ENCODE measurements at regions not wholly inside any gene's neighbourhood (a gene's known extent, or its start where the extent isn't known, plus 50 kb on each side); places are given as distances from the start of the nearest gene placed in this dataset.

DNA sequence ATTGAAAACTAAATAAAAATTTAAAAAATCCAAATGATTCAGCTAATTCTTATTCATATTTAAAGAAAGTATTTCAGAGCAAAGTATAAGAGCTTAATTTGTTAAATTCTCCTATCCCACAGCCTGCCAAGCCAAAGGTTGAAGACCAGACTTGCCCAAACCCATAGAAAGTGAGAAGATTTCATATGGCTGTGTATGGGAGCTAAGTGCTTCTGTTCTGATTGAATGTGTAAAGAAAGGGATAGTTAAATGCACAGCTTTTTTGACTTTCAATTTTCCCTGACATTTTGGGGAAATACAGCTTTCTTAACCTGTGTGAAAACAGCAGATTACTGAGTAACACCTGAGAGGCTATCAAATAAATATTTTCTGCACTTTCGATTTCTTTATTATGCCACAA, 125.0 kb upstream of the MTAP start:
- Mint-ChIP-seq H3K27me3 (peaks cover 3% of the 10 kb centered on the region), H3K4me1 (no peaks in the 10 kb centered on the region), H3K4me3 (no peak overlapping the region), H3K36me3 (no peaks in the 10 kb centered on the region), H3K9me3 (no peaks in the 10 kb centered on the region), H3K27ac (no peak overlapping the region)
- ATAC-seq (ENCODE audit: low read depth), result no peak
- no peak for DNase-seq (ENCODE audit: low spot score in 2 of 2)

DNA sequence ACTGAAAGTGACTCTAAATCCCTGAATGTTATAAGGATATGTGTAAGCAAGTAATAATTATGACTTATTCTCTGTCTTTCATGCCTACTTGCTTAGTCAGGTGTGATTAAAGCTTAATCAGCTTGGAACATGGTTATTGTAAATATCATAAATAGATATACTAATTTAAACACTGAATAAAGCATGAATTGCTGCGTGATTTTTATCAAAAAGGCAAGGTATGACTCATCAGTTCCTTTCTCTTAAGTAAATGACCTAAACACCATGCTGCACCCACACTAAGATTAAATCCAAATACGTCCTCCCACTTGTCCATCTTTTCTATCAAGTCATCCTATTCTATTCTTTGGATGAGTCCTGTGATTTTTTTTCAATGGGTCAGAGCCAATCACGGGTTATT, 124.6 kb upstream of the MTAP start:
- H3K36me3 Mint-ChIP-seq, result no peaks in the 10 kb centered on the region
- H3K27me3 Mint-ChIP-seq, result peaks cover 3% of the 10 kb centered on the region
- ATAC-seq (ENCODE audit: low read depth), result no peak
- no peak for DNase-seq (ENCODE audit: low spot score in 2 of 2)
- no peaks in the 10 kb centered on the region for H3K4me1 Mint-ChIP-seq
- H3K27ac Mint-ChIP-seq, result no peak overlapping the region
- no peaks in the 10 kb centered on the region for H3K9me3 Mint-ChIP-seq
- no peak overlapping the region for H3K4me3 Mint-ChIP-seq

- no peaks in the 10 kb centered on the region for H3K36me3 Mint-ChIP-seq
- no peak overlapping the region for H3K27ac Mint-ChIP-seq
- ATAC-seq (ENCODE audit: low read depth) (no peak), DNase-seq (ENCODE audit: low spot score in 2 of 2) (no peak)
- H3K4me3 Mint-ChIP-seq, result no peak overlapping the region
- H3K4me1 Mint-ChIP-seq, result no peaks in the 10 kb centered on the region
- H3K9me3 Mint-ChIP-seq, result no peaks in the 10 kb centered on the region
- peaks cover 3% of the 10 kb centered on the region for H3K27me3 Mint-ChIP-seq
These were observed 123.0 kb upstream of the MTAP start for GRCh38 chr9:21679432-21679831.

DNA sequence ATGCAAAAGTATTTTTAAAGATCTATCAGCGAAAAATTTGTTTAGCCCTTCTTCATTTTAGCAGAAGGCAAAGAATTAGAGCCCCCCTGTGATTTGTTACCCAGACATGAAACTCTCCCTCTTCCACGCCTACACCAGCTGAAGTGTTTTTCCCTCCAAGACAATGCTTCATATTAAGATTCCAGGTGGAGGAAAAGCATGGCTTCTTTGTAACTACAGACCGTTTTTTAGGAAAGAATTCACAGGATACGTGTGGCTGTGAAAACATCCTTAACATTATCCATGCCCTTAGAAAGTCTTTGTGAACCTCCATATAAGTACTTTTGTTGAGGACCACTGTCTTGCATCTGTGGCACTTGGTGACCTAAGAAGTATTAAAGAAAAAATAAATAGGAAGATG, 121.8 kb upstream of the MTAP start:
- Mint-ChIP-seq H3K27me3 (peaks cover 3% of the 10 kb centered on the region), H3K4me1 (no peaks in the 10 kb centered on the region), H3K36me3 (no peaks in the 10 kb centered on the region), H3K4me3 (no peak overlapping the region), H3K27ac (no peak overlapping the region), H3K9me3 (no peaks in the 10 kb centered on the region)
- no peak for DNase-seq (ENCODE audit: low spot score in 2 of 2)
- no peak for ATAC-seq (ENCODE audit: low read depth)

- no peak overlapping the region for H3K27ac Mint-ChIP-seq
- no peaks in the 10 kb centered on the region for H3K36me3 Mint-ChIP-seq
- H3K4me3 Mint-ChIP-seq, result no peak overlapping the region
- peaks cover 2% of the 10 kb centered on the region for H3K27me3 Mint-ChIP-seq
- ATAC-seq (ENCODE audit: low read depth), result no peak
- no peak for DNase-seq (ENCODE audit: low spot score in 2 of 2)
- no peaks in the 10 kb centered on the region for H3K4me1 Mint-ChIP-seq
- no peaks in the 10 kb centered on the region for H3K9me3 Mint-ChIP-seq
These were observed 120.8 kb upstream of the MTAP start for GRCh38 chr9:21681641-21682040.

- ATAC-seq (ENCODE audit: low read depth), result no peak
- Mint-ChIP-seq H3K27ac (no peak overlapping the region), H3K36me3 (no peaks in the 10 kb centered on the region), H3K4me1 (no peaks in the 10 kb centered on the region), H3K27me3 (peaks cover 2% of the 10 kb centered on the region), H3K4me3 (no peak overlapping the region), H3K9me3 (no peaks in the 10 kb centered on the region)
- no peak for DNase-seq (ENCODE audit: low spot score in 2 of 2)
These were observed 120.1 kb upstream of the MTAP start for GRCh38 chr9:21682381-21682780.

- DNase-seq (ENCODE audit: low spot score in 2 of 2) (no peak), ATAC-seq (ENCODE audit: low read depth) (no peak)
- Mint-ChIP-seq H3K27ac (no peak overlapping the region), H3K4me3 (no peak overlapping the region), H3K36me3 (no peaks in the 10 kb centered on the region), H3K9me3 (no peaks in the 10 kb centered on the region), H3K27me3 (peaks cover 2% of the 10 kb centered on the region), H3K4me1 (no peaks in the 10 kb centered on the region)
These were observed 119.5 kb upstream of the MTAP start for GRCh38 chr9:21682981-21683380.

DNA sequence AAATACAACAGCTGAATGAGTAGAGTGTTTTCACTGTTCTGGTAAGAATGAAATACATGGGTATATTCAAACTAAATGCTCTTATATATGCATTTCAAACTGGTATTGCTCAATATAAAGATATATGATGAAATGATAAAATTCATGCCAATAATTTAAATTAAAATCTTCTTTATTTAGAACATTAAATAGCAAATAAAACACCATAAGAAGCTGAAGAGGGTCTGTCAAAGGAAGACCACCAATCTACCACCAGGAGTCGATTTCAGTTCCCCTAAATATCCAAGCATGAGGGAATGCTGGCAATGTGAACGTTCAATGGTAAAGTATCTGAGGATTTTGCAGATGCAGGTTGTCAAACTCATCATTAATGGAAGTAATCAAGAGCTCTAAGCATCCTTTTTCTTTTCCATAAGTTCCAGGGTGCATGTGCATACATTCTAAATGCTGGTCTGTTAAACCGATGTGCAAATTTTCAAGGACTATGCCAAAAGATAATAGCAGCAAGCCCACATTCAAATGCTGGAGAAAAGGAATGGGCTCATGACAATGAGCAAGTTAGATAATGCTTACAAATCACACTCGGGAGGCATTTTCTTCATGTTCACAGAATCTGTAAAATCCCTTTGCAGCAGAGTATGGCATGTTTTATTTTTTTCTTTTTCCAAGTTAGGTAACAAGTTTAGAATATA, 118.8 kb upstream of the MTAP start:
- no peaks in the 10 kb centered on the region for H3K9me3 Mint-ChIP-seq
- DNase-seq (ENCODE audit: low spot score in 2 of 2) (no peak), ATAC-seq (ENCODE audit: low read depth) (no peak)
- H3K27ac Mint-ChIP-seq, result no peak overlapping the region
- no peaks in the 10 kb centered on the region for H3K4me1 Mint-ChIP-seq
- no peak overlapping the region for H3K4me3 Mint-ChIP-seq
- H3K36me3 Mint-ChIP-seq, result no peaks in the 10 kb centered on the region
- peaks cover 2% of the 10 kb centered on the region for H3K27me3 Mint-ChIP-seq

DNA sequence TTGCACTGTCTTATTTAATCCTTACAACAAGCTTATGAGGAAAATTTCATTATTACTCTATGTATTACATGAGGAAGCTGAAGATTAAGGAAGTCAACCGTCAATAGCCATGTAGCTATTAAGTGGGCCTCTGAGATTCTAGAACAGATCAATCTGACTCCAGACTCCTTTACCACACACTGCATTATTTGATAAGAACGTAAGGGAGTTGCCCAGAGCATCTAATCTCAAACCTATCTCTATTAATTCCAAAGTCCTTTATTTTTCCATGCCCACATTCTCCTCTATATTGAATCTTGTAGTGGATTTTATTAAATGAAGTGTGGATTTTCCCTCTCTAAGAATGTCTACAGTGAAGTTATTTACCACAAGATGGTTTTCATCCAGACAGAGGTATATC, 118.2 kb upstream of the MTAP start:
- Mint-ChIP-seq H3K9me3 (no peaks in the 10 kb centered on the region), H3K4me1 (no peaks in the 10 kb centered on the region), H3K4me3 (no peak overlapping the region), H3K27me3 (peaks cover 2% of the 10 kb centered on the region), H3K36me3 (no peaks in the 10 kb centered on the region), H3K27ac (no peak overlapping the region)
- ATAC-seq (ENCODE audit: low read depth), result no peak
- no peak for DNase-seq (ENCODE audit: low spot score in 2 of 2)

GRCh38 chr9:21684831-21685362, 117.5 kb upstream of the MTAP start:
- Mint-ChIP-seq H3K9me3 (no peaks in the 10 kb centered on the region), H3K4me3 (no peak overlapping the region), H3K4me1 (no peaks in the 10 kb centered on the region), H3K36me3 (no peaks in the 10 kb centered on the region), H3K27me3 (peaks cover 2% of the 10 kb centered on the region), H3K27ac (no peak overlapping the region)
- DNase-seq (ENCODE audit: low spot score in 2 of 2), result no peak
- ATAC-seq (ENCODE audit: low read depth), result no peak

DNA sequence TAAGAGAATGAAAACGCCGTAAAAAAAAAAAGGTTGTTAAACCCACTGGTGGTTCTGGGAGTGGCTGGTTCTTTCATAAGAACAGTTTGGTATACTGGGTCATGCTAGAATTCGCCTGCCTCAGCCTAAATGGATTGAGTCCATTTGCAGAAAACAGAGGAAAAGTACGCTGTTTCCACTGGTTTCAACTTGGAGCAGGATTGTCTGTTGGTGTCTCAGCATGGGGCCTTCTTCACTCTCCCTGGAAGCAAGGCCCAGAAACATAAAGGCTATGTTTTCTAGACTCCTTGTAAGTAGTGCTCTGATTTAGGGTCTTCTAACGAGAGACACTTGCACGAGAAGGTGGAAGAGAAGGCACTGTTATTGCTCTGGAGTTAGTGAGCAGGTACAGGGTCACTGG, 116.9 kb upstream of the MTAP start:
- peaks cover 2% of the 10 kb centered on the region for H3K27me3 Mint-ChIP-seq
- no peaks in the 10 kb centered on the region for H3K9me3 Mint-ChIP-seq
- no peak overlapping the region for H3K4me3 Mint-ChIP-seq
- H3K36me3 Mint-ChIP-seq, result no peaks in the 10 kb centered on the region
- H3K4me1 Mint-ChIP-seq, result no peaks in the 10 kb centered on the region
- no peak for ATAC-seq (ENCODE audit: low read depth)
- no peak for DNase-seq (ENCODE audit: low spot score in 2 of 2)
- no peak overlapping the region for H3K27ac Mint-ChIP-seq

DNA sequence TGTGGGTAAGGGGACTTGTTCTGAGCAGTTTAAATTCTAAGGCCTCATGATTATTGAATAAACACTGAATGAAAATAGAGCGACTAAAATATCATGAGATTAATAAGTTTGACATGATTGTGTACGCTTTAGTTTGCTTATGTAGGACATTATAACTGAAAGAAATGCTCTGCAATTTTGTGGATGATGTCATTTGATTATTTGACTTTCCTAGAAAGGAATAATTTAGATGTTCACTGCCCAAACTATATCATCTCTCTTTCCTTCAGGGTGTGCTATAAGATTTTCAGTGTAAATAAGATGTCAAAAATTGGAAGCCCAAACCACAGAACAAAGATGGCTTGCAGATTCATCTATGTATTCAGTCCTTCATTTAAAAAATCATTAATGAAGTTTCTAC, 115.7 kb upstream of the MTAP start:
- DNase-seq (ENCODE audit: low spot score in 2 of 2), result no peak
- Mint-ChIP-seq H3K36me3 (no peaks in the 10 kb centered on the region), H3K27ac (no peak overlapping the region), H3K9me3 (no peaks in the 10 kb centered on the region), H3K4me3 (no peak overlapping the region), H3K4me1 (no peaks in the 10 kb centered on the region), H3K27me3 (peaks cover 2% of the 10 kb centered on the region)
- ATAC-seq (ENCODE audit: low read depth), result no peak

GRCh38 chr9:21687351-21687750, 115.1 kb upstream of the MTAP start:
- ATAC-seq (ENCODE audit: low read depth) (no peak), DNase-seq (ENCODE audit: low spot score in 2 of 2) (no peak)
- Mint-ChIP-seq H3K36me3 (no peaks in the 10 kb centered on the region), H3K9me3 (no peaks in the 10 kb centered on the region), H3K27me3 (peaks cover 2% of the 10 kb centered on the region), H3K27ac (no peak overlapping the region), H3K4me1 (no peaks in the 10 kb centered on the region), H3K4me3 (no peak overlapping the region)

- Mint-ChIP-seq H3K27me3 (peaks cover 2% of the 10 kb centered on the region), H3K4me1 (no peaks in the 10 kb centered on the region), H3K9me3 (no peaks in the 10 kb centered on the region), H3K36me3 (no peaks in the 10 kb centered on the region), H3K4me3 (no peak overlapping the region), H3K27ac (no peak overlapping the region)
- no peak for DNase-seq (ENCODE audit: low spot score in 2 of 2)
- no peak for ATAC-seq (ENCODE audit: low read depth)
These were observed 114.0 kb upstream of the MTAP start for GRCh38 chr9:21688108-21689102.

Measured in memory B cell (primary cell).